K562 (cell line): ENCODE measurements at regions not wholly inside any gene's neighbourhood (a gene's known extent, or its start where the extent isn't known, plus 50 kb on each side); places are given as distances from the start of the nearest gene placed in this dataset.

Experiments
- MAZ ChIP-seq, 2 experiments: fragments of 450-650 bp in 1 of 2; sonication (generic) in 1 of 2; formaldehyde crosslinking; IDR thresholded peaks in 1 of 2; conservative IDR thresholded peaks in 1 of 2; 2 replicates each; pipeline versions ENCODE4 v1.4.0 to v1.5.0; 2020; ENCODE audit warnings: mild to moderate bottlenecking in 1 of 2, missing genetic modification reagents in 1 of 2
- SP1 ChIP-seq: sonication (generic); formaldehyde crosslinking; IDR thresholded peaks from 2 replicates; pipeline ENCODE4 v1.8.1; 2022; ENCODE audit warnings: mild to moderate bottlenecking, missing genetic modification reagents

- TF ChIP-seq MAZ (CRISPR knock-in tag; conservative IDR thresholded peaks at IDR 0.05 in 1 of 2, IDR thresholded peaks at IDR 0.05 in 1 of 2) (no peak), SP1 (CRISPR knock-in tag) (no peak)
These were observed 232.7 kb upstream of the CDH5 start for GRCh38 chr16:66133643-66134338.
